Mesothelial cell of epicardium (in vitro differentiated cells): ENCODE measurements at regions not wholly inside any gene's neighbourhood (a gene's known extent, or its start where the extent isn't known, plus 50 kb on each side); places are given as distances from the start of the nearest gene placed in this dataset.

Experiments used
- DNase-seq, 2 experiments: peaks; one replicate each; pipeline ENCODE4 v3.0.0; 2021; ENCODE audit warnings: low spot score in 2 of 2; ENCODE audit not compliant: unreplicated experiment in 2 of 2
- H3K27ac Mint-ChIP-seq: 2 replicates; pipeline ENCODE4 v1.8.0; 2021; ENCODE audit warnings: mixed read lengths
- H3K27me3 Mint-ChIP-seq: 2 replicates; pipeline ENCODE4 v1.8.0; 2021; ENCODE audit warnings: low read depth, mixed read lengths
- H3K36me3 Mint-ChIP-seq: 2 replicates; pipeline ENCODE4 v1.8.0; 2021; ENCODE audit warnings: mixed read lengths
- H3K4me1 Mint-ChIP-seq: 2 replicates; pipeline ENCODE4 v1.8.0; 2021; ENCODE audit warnings: mixed read lengths
- H3K4me3 Mint-ChIP-seq: 2 replicates; pipeline ENCODE4 v1.8.0; 2021; ENCODE audit warnings: mild to moderate bottlenecking, moderate library complexity, mixed read lengths
- H3K9me3 Mint-ChIP-seq: 2 replicates; pipeline ENCODE4 v1.8.0; 2021; ENCODE audit warnings: mixed read lengths
- TF ChIP-seq, protein P1 (sequence below): fragments of 200-600 bp; sonication (generic); IDR thresholded peaks from one replicate; pipeline ENCODE4 v1.5.0; 2021; ENCODE audit warnings: antibody characterized with exemption; ENCODE audit not compliant: unreplicated experiment

GRCh38 chr13:37263871-37264270 lies 158.4 kb upstream of the CSNK1A1L start:
- Mint-ChIP-seq H3K4me3 (no peak overlapping the region), H3K9me3 (peaks cover 26% of the 10 kb centered on the region), H3K27me3 (no peaks in the 10 kb centered on the region), H3K27ac (no peak overlapping the region), H3K4me1 (peaks cover 3% of the 10 kb centered on the region), H3K36me3 (peaks cover 10% of the 10 kb centered on the region)
- DNase-seq = no peak
- TF ChIP-seq, protein P1, sequence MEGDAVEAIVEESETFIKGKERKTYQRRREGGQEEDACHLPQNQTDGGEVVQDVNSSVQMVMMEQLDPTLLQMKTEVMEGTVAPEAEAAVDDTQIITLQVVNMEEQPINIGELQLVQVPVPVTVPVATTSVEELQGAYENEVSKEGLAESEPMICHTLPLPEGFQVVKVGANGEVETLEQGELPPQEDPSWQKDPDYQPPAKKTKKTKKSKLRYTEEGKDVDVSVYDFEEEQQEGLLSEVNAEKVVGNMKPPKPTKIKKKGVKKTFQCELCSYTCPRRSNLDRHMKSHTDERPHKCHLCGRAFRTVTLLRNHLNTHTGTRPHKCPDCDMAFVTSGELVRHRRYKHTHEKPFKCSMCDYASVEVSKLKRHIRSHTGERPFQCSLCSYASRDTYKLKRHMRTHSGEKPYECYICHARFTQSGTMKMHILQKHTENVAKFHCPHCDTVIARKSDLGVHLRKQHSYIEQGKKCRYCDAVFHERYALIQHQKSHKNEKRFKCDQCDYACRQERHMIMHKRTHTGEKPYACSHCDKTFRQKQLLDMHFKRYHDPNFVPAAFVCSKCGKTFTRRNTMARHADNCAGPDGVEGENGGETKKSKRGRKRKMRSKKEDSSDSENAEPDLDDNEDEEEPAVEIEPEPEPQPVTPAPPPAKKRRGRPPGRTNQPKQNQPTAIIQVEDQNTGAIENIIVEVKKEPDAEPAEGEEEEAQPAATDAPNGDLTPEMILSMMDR = no peak

DNA sequence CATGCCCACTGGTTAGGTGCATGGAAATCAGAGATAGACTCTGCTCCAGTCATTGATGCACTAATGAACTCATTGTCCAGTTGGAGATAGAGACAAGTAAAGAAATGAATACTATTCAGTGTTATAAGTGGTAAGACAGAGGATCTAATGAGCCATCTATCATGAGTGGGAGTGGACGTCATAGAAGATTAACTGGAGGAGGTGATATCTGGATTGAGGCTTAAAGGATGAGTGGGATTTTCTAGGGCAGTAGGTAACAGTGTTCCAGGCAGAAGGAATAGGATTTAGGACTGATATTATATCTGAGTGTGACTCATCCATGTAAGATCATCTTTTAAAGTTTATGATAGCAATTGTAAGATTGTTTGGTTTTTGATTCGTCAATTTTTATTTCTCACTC lies 152.2 kb upstream of the CSNK1A1L start:
- TF ChIP-seq, protein P1 = no peak
- peaks cover 26% of the 10 kb centered on the region for H3K9me3 Mint-ChIP-seq
- no peak overlapping the region for H3K4me3 Mint-ChIP-seq
- no peaks in the 10 kb centered on the region for H3K27me3 Mint-ChIP-seq
- no peak overlapping the region for H3K27ac Mint-ChIP-seq
- H3K4me1 Mint-ChIP-seq = peaks cover 2% of the 10 kb centered on the region
- peaks cover 10% of the 10 kb centered on the region for H3K36me3 Mint-ChIP-seq
- DNase-seq = no peak

GRCh38 chr13:37257051-37257450 lies 151.6 kb upstream of the CSNK1A1L start:
- DNase-seq = no peak
- Mint-ChIP-seq H3K36me3 (peaks cover 10% of the 10 kb centered on the region), H3K27ac (no peak overlapping the region), H3K4me1 (peaks cover 2% of the 10 kb centered on the region), H3K4me3 (no peak overlapping the region), H3K27me3 (no peaks in the 10 kb centered on the region), H3K9me3 (peaks cover 26% of the 10 kb centered on the region)
- TF ChIP-seq, protein P1 = no peak

DNA sequence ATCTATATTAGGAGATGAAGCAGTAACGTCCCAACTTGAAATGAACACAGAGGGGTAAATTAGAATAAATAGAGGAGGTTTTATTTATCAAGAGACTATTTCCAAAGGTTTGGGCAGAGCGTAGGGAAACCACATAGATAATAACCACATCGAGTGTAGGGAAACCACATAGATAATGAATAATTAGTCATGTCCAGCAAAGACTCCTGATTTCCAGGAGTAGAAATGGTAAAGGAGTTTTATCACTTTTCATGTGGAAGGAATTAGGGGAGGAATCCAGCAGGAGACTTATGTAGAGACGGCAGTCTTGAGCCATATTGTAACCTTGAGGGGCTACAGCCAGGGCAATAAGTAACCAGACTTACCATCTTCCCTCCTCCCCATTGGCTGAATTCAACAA lies 136.3 kb upstream of the CSNK1A1L start:
- Mint-ChIP-seq H3K9me3 (peaks cover 34% of the 10 kb centered on the region), H3K36me3 (peaks cover 8% of the 10 kb centered on the region), H3K27me3 (no peaks in the 10 kb centered on the region), H3K4me1 (peaks cover 11% of the 10 kb centered on the region), H3K4me3 (no peak overlapping the region), H3K27ac (no peak overlapping the region)
- DNase-seq = no peak
- TF ChIP-seq, protein P1 = no peak

GRCh38 chr13:37230346-37230745 lies 124.9 kb upstream of the CSNK1A1L start:
- H3K4me3 Mint-ChIP-seq = no peak overlapping the region
- no peak overlapping the region for H3K27ac Mint-ChIP-seq
- no peaks in the 10 kb centered on the region for H3K27me3 Mint-ChIP-seq
- TF ChIP-seq, protein P1 = no peak
- H3K36me3 Mint-ChIP-seq = peaks cover 5% of the 10 kb centered on the region
- H3K9me3 Mint-ChIP-seq = peaks cover 26% of the 10 kb centered on the region
- peaks cover 5% of the 10 kb centered on the region for H3K4me1 Mint-ChIP-seq
- DNase-seq = no peak

DNA sequence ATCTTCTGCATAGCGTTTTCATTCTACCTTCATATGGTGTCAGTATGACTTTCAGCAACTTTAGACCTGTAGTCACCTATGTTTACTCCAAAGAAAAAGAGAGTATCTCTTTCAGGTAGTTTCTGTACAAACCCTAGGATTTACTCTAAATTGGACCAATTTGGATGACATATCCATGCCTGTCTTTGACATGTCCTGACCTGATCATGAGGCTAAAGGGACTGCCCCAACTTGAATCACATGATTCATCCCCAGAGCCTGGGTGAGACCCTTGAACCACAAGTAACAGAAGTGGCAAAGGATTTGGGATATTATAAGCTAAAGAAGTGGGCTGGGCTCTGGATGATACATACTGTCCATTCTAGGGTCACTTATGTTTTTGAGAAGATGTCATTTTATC lies 124.5 kb upstream of the CSNK1A1L start:
- TF ChIP-seq, protein P1 = no peak
- peaks cover 26% of the 10 kb centered on the region for H3K9me3 Mint-ChIP-seq
- no peak overlapping the region for H3K4me3 Mint-ChIP-seq
- peaks cover 5% of the 10 kb centered on the region for H3K36me3 Mint-ChIP-seq
- no peak for DNase-seq
- no peaks in the 10 kb centered on the region for H3K27me3 Mint-ChIP-seq
- peaks cover 5% of the 10 kb centered on the region for H3K4me1 Mint-ChIP-seq
- no peak overlapping the region for H3K27ac Mint-ChIP-seq
